HG02763 (cell line): ENCODE measurements at regions not wholly inside any gene's neighbourhood (a gene's known extent, or its start where the extent isn't known, plus 50 kb on each side); places are given as distances from the start of the nearest gene placed in this dataset.

ENCODE experiments used
- ATAC-seq: cut with Tn5 transposase; IDR thresholded peaks from one replicate; pipeline ENCODE4 v1.9.1; 2021; ENCODE audit warnings: mild to moderate bottlenecking, moderate library complexity; ENCODE audit not compliant: unreplicated experiment

DNA sequence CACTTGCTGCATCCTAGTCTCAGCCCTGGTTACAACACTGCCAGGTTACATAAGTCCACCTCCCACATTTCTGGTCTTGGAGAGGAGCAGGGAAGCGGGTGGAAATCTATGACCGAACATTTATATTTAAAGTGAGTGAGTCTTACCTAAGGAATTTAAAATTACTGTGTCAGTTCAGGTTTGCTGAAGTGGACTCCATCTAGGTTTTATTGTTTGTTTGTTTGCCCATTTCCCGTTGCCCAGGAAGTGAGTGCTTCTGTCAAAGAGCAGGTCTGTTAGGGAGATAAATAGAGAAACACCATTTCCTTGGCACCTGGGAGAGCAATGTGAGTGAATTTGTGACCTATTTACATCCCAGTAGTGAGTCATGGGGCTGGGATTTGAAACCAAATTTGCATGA is 179.5 kb downstream of the KIF4B start:
- no peak for ATAC-seq

DNA sequence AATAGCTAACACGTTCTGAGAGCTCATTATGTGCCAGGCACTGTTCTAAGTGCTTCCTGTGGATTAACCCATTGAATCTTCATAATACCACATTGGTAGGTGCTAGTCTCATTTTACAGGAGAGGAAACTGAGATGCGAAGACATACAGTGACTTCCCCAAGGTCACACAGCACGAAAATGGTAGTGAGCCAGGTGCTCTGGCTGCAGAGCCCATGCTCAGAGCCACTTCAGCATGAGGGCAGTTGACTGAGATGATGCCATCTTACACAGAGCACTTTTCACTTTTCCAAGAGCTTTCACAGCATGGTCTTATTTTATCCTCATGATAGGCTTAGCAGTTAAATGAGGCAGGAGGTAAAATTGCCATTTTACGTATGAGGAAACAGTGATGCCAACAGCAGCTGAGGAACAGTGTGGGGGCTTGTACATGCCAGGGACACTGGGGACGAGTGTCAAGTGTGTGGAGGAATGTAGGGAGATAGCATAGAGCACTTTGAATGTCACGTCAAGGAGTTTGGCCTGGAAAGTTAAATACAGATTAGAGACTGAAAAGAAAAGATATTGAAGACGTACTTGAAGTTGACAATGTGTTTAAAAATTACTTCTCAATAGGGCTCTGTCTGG is 180.0 kb downstream of the KIF4B start:
- ATAC-seq: no peak

DNA sequence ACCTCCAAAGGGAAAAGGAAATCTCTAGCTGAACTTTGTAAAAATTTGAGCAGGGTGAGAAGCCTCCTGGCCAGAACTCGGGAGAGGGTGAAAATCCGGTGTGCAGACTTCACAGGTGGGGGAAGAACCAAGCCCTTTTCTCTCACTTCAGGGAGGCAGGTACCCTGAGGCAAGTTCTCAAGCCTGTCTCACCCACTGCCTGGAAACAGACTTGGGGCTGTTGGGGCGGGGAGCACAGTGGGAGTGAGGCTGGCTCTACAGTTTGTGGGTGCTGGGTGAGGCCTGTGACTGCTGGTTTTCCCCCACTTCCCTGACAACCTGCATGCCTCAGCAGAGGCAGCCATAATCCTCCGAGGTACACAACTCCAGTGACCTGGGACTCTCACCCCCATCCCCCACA is 187.1 kb downstream of the KIF4B start:
- ATAC-seq: no peak

DNA sequence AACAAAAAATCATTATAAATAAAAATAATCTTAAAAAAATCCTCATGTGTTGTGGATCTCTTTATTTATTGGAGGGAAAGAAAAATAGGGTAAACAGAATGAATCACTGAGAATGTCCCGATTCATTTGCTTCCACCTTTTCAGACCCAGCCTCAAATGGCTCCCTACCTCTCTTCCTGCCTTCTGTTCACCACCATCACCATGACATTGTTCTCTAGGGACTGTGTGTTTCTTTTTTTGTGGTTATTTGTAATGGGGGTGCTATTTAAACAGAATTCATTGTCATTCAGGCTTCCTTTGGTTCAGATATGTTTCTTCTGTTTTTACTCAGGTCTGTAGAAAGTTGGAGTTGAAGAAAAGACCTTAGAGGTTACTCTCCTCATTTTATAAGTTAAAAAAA is 198.2 kb downstream of the KIF4B start:
- no peak for ATAC-seq

DNA sequence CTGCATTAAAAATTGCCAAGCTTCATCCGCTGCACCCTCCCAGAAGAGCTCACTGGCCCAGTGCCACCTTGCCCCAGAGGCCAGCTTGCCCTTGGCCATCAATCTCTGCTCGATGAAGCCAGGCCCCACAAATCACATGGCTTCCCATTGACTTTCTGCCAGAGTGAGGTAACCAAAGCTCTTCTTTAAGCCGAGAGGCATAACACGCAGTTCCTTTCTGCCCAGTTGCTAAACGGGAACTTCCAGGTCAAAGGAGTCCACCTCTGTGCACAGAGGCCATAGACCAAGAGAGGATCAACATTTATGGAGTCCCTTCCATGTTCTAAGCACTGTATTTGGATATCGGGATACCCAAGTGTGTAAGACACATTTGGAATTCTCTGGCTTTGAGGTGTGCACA is 208.8 kb downstream of the KIF4B start:
- no peak for ATAC-seq

DNA sequence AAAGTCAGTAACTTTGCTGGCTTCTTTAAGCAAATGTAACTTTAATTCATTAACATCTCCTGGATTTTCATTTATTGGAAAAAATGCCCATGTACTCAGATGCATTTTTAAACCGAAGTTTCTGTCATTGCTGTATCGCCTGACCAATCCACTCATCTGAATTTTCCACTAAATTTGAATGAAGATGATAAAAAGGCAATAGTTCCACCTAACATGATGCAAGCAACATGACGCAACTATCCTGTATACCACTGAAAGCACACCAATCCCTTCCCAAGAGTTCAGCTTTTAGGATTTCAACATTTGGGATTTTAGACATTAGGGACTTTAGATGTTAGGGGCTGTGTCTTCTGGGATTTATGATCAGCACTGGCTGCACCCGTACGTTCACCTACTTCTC is 215.6 kb downstream of the KIF4B start:
- ATAC-seq: no peak

DNA sequence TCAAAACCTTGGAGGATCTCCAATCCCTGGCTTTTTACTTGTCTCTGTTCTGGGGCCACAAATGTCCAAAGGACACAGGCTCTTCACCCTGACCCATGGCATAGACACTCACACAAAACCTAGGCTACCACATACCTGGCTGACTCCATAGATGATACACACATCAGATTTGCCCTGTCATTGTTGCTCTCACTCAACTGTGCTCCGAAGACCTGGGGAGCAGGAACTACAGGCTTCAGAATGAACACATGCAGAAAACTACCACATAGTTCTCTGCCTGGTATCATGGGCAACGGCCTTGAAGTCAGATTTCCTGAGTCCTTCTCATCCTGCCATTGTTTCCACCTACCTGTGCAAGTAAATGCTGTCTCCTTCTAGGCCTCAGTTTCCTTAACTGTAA is 226.2 kb downstream of the KIF4B start:
- no peak for ATAC-seq

DNA sequence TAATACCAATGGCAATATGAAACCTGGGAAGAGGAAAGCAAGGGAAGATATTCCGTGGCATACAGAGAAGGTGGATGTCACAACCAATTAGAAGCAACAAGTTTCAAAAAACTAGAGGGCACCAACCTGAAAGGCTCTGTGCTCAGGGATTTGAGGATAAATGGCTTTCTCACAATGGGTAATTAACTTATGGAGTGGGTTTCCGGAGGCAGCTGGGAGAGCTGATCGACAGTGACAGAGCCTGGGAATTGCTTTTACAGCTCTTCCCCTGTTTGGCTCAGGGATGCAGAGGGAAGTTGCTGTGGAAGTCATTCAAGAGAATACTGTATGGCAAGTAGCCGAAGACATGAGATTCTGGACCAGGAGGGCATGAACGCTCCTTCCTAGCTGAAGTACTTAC is 237.0 kb downstream of the KIF4B start:
- no peak for ATAC-seq

DNA sequence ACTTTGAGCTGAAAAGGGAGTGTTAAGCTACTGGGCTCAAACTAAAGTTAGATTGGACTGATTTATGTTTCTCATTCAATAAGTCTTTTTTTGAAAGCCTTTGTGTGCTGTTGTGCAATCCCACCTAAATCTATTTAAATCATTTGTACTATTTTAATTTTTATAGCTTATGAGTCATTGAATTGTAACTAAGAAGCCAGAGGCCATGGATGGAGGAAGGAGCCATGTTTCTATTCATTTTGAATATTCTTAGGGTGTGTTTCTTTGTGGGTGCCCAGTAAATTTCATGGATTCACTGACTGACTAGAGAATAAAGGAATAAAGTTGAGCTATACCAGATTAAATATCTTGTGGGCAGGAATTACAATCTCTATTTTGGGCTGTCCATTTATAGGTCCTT is 238.5 kb downstream of the KIF4B start:
- no peak for ATAC-seq

DNA sequence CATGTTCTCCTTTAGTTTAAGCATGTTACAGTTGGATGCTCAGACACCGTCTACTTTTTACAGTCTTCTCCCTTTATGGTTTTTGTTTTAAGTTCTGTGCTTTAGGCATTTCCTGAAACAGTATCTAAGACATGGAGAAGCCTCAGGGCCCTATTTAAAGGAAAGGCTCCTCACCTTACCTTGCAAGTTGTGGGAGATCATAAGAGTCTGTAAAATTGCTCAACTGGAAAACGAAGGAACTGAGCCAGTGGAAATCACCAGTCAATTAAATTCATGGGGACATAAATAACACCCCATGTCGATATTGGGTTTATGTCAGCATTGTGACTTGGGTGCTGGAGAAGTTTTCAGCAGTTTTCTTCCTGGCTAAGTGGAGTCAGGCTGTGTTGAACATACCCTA is 239.2 kb downstream of the KIF4B start:
- ATAC-seq: no peak

DNA sequence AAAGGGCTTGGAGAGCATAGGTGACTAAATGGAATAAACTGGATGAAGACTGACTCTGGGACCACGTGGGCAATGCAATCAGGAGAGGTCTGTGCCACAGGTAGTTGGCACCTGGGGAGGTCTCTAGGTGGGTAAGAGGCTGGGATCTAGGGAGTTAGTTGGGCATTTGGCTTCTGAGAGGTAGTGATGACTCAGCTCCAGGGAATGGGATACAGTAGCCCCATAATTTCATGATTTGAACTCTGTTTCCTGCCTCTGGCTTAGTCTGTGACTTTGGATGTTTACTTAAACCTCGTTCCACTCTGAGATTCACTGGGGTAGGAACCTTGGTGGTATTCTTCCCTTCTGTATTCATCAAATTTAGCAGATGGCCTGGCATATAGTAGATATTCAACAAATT is 240.8 kb downstream of the KIF4B start:
- ATAC-seq: no peak

DNA sequence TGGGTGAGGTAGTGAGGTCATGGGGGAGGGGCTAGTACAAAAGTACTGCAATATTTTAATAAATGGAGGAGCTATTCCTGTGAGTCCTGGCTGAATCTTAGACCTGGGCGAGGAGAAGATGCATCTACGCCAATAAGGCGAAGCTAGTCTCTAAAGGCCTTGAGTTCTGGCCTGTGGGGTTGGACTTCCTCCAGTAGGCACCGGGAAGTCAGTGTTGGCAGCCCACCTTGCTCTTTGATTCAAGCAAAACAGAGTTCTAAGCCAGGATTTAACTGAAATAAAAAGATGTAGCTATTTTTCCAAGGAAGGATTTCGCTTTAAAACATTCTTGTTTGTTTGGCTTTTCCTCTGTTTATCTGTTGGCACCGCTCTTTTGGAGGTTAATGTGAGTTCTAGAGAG is 244.6 kb downstream of the KIF4B start:
- no peak for ATAC-seq

DNA sequence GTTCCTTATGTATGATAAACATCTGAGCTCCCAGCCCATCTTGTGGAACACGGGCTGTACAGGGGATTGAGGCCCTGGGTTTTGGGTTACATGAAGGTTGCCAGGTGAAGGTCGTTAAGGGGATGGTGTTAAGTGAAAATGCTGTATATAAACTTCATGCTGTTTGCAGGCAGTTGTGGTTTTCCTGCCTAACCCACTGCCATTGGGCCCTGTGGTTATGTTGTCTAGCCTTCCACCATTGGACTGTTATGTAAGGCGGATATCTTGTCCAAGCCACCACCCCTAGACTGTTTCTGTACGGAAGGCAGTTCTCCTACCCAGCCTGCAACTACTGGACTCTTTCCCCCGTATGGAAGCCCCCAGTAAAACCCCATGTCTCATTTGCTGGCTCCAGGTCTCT is 246.1 kb downstream of the KIF4B start:
- ATAC-seq: no peak

DNA sequence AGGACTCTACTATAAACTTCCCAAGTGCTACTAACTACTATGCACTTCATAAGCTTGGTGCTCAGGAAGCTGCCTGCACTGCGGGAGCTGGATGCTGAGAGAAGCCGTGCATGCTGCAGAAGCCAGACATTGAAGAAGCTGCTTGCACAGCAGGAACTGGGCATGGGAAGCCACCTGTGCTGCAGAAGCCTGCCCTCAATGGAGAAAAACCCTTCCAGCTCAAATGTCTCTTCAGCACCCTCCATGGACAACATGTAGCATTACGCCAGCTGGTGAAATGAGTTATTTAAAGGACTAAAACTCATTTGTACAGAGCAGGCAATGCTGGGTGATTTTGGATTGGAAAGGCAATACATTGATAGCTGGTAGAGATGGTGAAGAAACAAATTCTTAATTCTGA is 247.2 kb downstream of the KIF4B start:
- no peak for ATAC-seq

DNA sequence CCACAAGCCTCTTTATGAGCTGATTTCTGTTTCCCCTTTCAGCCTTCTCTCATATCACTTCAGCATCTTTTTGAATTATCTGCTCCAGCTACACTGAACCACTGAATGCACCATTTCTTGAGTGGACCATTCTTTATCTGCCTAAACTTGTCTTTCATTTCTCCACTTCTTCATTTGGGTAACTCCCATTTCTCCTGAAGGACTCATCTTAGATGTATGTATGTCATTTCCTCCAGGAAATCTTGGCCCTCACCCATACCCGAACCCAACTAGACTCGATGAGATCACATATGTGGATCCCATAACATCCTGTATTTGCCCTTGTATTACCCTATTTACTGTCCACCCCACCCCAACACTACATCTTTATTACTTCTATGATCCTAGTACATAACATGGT is 249.8 kb downstream of the KIF4B start:
- no peak for ATAC-seq

DNA sequence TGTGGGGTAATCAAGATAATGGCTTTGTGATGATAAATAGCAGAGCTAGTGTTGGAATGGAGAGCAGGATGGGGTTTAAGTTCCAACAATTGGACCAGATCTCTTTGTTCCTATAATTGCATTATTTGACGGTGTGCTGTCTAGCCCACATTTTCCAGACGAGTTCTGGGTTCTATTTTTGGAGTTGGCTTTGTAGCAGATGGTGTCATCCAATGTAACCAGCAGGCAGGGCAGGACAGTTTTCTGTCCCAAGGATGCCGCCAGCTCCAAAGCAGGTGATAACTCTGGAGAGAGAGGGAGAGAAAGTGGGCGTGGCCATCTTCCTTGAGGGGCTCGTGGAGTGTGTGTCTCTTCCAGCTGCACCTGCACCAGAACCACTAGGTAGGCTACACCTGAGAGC is 251.3 kb downstream of the KIF4B start:
- no peak for ATAC-seq

DNA sequence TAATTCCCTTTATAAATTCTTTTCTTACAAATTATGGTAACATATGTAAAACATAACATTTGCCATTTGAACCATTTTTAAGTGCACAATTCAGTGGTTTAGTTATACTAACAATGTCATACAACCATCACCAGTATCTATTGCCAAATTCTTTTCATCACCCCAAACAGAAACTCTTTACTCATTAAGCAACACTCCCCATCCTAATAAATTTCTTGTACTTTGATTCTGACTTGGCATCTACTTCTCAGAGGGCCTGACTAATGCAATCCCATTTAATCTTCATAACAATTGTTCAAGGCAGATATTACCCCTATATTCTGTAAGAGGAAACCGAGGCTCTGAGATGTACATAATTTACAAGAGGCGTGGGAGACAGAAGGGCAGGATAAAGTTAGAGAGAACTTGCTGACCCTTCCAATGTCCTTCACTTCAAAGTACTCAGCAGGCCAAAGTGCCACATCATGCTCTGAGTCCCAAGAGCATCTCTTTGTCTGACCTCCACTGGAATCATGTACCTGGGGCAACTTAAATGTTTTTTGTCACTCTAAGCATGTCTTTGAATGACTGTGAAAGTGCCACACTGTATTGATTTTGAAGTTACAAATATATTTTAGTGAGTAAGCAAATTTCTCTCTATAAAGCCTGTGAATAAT is 255.3 kb downstream of the KIF4B start:
- ATAC-seq: no peak

DNA sequence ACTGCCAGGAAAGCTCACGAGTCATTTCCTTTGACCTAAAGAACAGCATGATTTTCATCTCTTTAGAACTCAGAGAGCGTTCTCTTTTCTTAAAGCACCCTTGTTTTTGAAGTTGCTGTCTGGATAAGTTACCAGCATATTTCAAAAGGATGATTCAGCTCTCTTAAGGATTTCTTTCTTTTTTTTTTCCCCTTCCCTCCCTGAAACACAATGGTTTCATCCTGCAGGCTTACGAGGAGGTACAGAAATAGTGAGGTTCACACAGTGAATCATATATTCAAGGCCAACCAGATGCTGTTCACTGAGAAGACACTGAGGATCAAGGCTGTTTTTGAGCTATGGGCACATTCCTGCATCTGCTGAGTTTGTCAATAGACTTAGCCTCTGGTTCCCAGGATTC is 257.2 kb downstream of the KIF4B start:
- no peak for ATAC-seq

DNA sequence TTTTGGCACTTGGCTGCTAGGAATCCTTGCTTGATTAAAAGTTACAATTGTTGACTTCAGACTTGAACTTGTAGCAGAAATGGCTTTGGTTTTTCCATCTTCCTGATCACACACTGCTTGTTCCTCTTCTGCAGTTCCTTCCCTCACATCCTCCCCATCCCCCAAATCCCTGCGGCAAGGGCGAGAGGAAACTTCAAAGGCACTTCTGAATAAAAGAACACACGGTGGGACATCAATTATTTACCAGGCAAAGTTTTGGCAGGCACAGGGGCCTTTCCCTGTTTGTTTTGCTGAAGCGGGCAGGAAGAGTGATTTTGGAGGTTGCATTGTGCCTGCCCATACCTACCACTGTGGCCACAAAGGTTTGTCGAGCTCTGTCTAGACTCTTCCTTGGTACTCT is 260.9 kb downstream of the KIF4B start:
- ATAC-seq: no peak

DNA sequence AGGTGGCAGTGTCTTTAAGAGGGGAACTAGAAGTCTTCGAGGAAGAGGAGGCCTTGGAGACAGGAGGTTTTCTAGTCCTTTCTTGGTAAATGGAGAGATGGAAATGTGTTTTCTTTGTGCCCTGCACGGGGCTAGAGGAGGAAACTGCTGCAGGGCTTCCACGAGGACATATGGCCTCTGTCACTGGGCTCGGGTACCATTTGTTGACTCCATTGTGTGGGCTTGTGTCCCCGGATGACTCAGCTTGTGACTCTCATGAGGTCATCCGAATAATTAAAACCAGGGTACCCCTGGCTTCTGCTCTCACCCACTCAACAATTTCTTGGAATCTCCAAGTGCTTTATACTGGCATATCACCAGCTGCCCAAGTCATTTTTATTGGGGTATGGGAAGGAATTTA is 261.7 kb downstream of the KIF4B start:
- no peak for ATAC-seq

DNA sequence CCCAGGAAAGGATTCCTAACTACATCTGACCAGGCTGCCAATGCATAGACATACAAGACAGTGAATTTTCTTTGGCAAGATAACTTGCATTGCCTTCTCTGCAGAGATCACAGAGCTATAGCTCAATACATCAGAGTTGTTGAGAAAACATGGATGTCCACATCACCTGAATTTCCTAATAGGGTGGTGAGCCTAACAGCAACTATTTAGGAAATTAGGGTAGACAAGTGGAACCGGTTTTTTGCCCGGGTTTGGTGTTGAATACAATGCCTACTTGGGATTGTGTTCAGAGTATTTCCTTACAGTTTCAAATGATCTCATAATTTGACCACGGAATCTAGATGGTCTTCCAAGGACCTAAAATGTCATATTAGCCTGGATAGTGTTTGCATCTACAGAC is 262.7 kb downstream of the KIF4B start:
- no peak for ATAC-seq

DNA sequence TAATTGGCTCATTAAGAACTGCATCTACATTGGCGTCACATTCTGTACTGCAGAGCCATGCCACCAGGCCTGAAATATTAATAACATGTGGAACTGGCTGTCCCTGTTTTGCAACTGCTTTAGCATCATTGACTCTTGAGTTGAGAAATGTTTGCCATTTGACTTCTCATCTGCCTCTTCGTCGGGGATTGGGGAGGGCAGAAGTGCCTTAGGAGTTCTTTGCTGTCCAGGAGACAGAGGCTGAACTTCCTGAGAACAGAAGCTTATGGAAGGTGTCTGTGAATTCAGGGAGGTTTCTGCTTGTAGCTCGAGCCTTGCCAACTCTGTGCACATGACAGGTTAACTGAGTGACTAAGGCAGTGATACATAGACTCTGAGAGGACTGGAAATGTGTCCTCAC is 265.0 kb downstream of the KIF4B start:
- ATAC-seq: no peak

DNA sequence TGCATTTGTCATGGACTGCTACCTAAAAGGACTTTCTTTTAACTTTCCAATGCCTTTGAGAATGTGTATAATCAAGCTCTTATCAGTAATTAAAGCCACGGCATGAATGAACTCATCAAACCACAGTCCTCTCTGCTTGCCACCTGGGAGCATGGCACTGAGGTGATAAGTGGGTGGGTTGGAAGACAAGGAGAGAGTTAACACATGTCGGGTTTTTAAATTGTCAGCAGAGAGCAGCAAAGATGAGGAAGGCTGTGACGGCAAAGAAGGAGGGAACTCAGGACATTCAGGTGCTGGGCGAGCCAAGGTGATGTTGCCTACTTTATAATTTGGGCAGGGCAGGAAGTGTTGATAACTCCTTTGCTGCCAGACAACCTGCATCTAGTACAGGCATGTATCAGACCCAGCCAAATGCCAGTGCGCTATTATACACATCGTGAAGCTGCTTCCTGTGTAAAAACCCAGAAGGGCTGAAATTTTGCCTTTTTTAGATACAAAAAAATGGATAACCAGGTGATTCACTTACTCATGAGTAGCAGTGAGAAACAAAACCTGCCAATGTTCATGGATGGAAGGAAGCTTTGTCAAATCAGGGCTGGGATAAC is 269.1 kb downstream of the KIF4B start:
- no peak for ATAC-seq
